Smooth muscle cell (in vitro differentiated cells): ENCODE measurements at regions not wholly inside any gene's neighbourhood (a gene's known extent, or its start where the extent isn't known, plus 50 kb on each side); places are given as distances from the start of the nearest gene placed in this dataset.
A peak's percentile ranks its signal among the peaks of the same experiment; 100 is the strongest.

ENCODE experiments used
- DNase-seq: peaks from one replicate; lab custom pipeline; 2025; ENCODE audit not compliant: unreplicated experiment; lab: John Stamatoyannopoulos, UW
- H2AFZ ChIP-seq: fragments of 200-600 bp; sonication (generic); 2 replicates; pipeline ENCODE4 v1.6.0; 2016; ENCODE audit warnings: antibody characterized with exemption, low read depth, mild to moderate bottlenecking
- H3F3A ChIP-seq: fragments of 200-600 bp; sonication (generic); 2 replicates; pipeline ENCODE4 v1.6.0; 2017; ENCODE audit warnings: antibody characterized with exemption, low read depth
- H3K27ac ChIP-seq: fragments of 200-600 bp; sonication (generic); 2 replicates; pipeline ENCODE4 v1.5.1; 2016; ENCODE audit warnings: low read depth, mild to moderate bottlenecking
- H3K27me3 ChIP-seq: fragments of 200-600 bp; sonication (generic); 2 replicates; pipeline ENCODE4 v1.6.1; 2016; ENCODE audit warnings: low read depth, mild to moderate bottlenecking
- H3K36me3 ChIP-seq: fragments of 200-600 bp; sonication (generic); 2 replicates; pipeline ENCODE4 v1.5.1; 2016; ENCODE audit warnings: low read depth
- H3K4me1 ChIP-seq: fragments of 200-600 bp; sonication (generic); 2 replicates; pipeline ENCODE4 v1.5.1; 2016; ENCODE audit warnings: low read depth
- H3K4me2 ChIP-seq: fragments of 200-600 bp; sonication (generic); 2 replicates; pipeline ENCODE4 v1.6.0; 2016; ENCODE audit warnings: mild to moderate bottlenecking
- H3K4me3 ChIP-seq: fragments of 200-600 bp; sonication (generic); 2 replicates; pipeline ENCODE4 v1.5.1; 2016; ENCODE audit warnings: mild to moderate bottlenecking
- H3K79me2 ChIP-seq: fragments of 200-600 bp; sonication (generic); 2 replicates; pipeline ENCODE4 v1.6.0; 2016; ENCODE audit warnings: low read depth, mild to moderate bottlenecking
- H3K9ac ChIP-seq: fragments of 200-600 bp; sonication (generic); 2 replicates; pipeline ENCODE4 v1.6.0; 2016; ENCODE audit warnings: low read depth
- H3K9me3 ChIP-seq: fragments of 200-600 bp; sonication (generic); replicated peaks from 2 replicates; pipeline ENCODE4 v1.5.1; 2016; ENCODE audit warnings: low read depth
- H4K20me1 ChIP-seq: fragments of 200-600 bp; sonication (generic); 2 replicates; pipeline ENCODE4 v1.6.0; 2016; ENCODE audit warnings: low read depth
- CTCF ChIP-seq: fragments of 200-600 bp; sonication (generic); IDR thresholded peaks from 2 replicates; pipeline ENCODE4 v1.5.1; 2017; ENCODE audit warnings: borderline replicate concordance, mild to moderate bottlenecking, antibody characterized with exemption; ENCODE audit not compliant: insufficient read depth, poor library complexity, severe bottlenecking
- WGBS: methylation state at CpG from one replicate; pipeline ENCODE4 v1.1.7; 2016; ENCODE audit warnings: low lambda C conversion rate; 5-methylcytosine and 5-hydroxymethylcytosine counted together

GRCh38 chr3:41138601-41139000 is 60.7 kb upstream of the CTNNB1 start:
- H3K4me2 ChIP-seq = peak overlapping the region; percentile 32
- H3F3A ChIP-seq = peaks cover 5% of the 10 kb centered on the region
- H3K27me3 ChIP-seq = no peaks in the 10 kb centered on the region
- H3K36me3 ChIP-seq = no peaks in the 10 kb centered on the region
- 64% methylated on average over 3 of the region's 3 CpGs for WGBS
- H3K9ac ChIP-seq = peak overlapping the region; percentile 54
- TF ChIP-seq CTCF = no peak
- H3K9me3 ChIP-seq = no peaks in the 10 kb centered on the region
- DNase-seq = no peak
- peak overlapping the region; percentile 6 for H2AFZ ChIP-seq
- no peaks in the 10 kb centered on the region for H3K4me1 ChIP-seq
- H3K79me2 ChIP-seq = no peaks in the 10 kb centered on the region
- peak overlapping the region; percentile 76 for H3K27ac ChIP-seq
- H4K20me1 ChIP-seq = no peaks in the 10 kb centered on the region
- H3K4me3 ChIP-seq = no peak overlapping the region

- no peak for TF ChIP-seq CTCF
- no peak for DNase-seq
- Histone ChIP-seq H3K4me1 (no peaks in the 10 kb centered on the region), H4K20me1 (no peaks in the 10 kb centered on the region), H2AFZ (no peak overlapping the region), H3K36me3 (no peaks in the 10 kb centered on the region), H3K9me3 (no peaks in the 10 kb centered on the region), H3F3A (peaks cover 5% of the 10 kb centered on the region), H3K9ac (no peak overlapping the region), H3K27ac (no peak overlapping the region), H3K4me3 (no peak overlapping the region), H3K4me2 (no peak overlapping the region), H3K27me3 (no peaks in the 10 kb centered on the region), H3K79me2 (no peaks in the 10 kb centered on the region)
- WGBS = 76% methylated on average over 3 of the region's 3 CpGs
Observed at GRCh38 chr3:41140242-41140641, 59.1 kb upstream of the CTNNB1 start.

GRCh38 chr3:41141433-41142167 is 57.7 kb upstream of the CTNNB1 start:
- Histone ChIP-seq H3K4me1 (no peaks in the 10 kb centered on the region), H4K20me1 (no peaks in the 10 kb centered on the region), H3K4me3 (no peak overlapping the region), H3K4me2 (no peak overlapping the region), H2AFZ (no peak overlapping the region), H3K9me3 (no peaks in the 10 kb centered on the region), H3F3A (peaks cover 5% of the 10 kb centered on the region), H3K27ac (no peak overlapping the region), H3K9ac (no peak overlapping the region), H3K36me3 (no peaks in the 10 kb centered on the region), H3K27me3 (no peaks in the 10 kb centered on the region), H3K79me2 (no peaks in the 10 kb centered on the region)
- WGBS = 90% methylated on average over 7 of the region's 7 CpGs
- DNase-seq = no peak
- TF ChIP-seq CTCF = no peak
